H1 (cell line): ENCODE measurements at regions not wholly inside any gene's neighbourhood (a gene's known extent, or its start where the extent isn't known, plus 50 kb on each side); places are given as distances from the start of the nearest gene placed in this dataset.

Experiments used
- CTCF ChIA-PET: fragments of 300-600 bp; sonication (Branson Sonifier 250); formaldehyde crosslinking; loops from one replicate; lab custom pipeline; 2021; ENCODE audit not compliant: partially characterized antibody; lab: Charles Lee
- POLR2A ChIA-PET: fragments of 300-600 bp; sonication (Branson Sonifier 250); formaldehyde crosslinking; loops from one replicate; lab custom pipeline; 2021; ENCODE audit warnings: inconsistent platforms; ENCODE audit not compliant: partially characterized antibody; lab: Charles Lee
- DNase-seq, 2 experiments: peaks; one replicate each; pipeline versions ENCODE4 v3.0.0 to v3.0.0-alpha.2; 2010 to 2022; ENCODE audit warnings: low spot score in 2 of 2, low read depth in 1 of 2, mixed read lengths in 1 of 2
- FAIRE-seq: peaks from 2 replicates; lab custom pipeline; 2011; peaks lifted over from hg19 to GRCh38; lab: Jason Lieb, UNC
- H2AFZ ChIP-seq: 2 replicates; pipeline ENCODE4 v1.8.1; 2012; ENCODE audit warnings: low read length, inconsistent platforms
- H2AK5ac ChIP-seq: 2 replicates; pipeline ENCODE4 v1.6.1; 2013; ENCODE audit warnings: low read depth, low read length
- H2BK120ac ChIP-seq: replicated peaks from 2 replicates; pipeline ENCODE3; 2013; ENCODE audit warnings: low read depth, low read length, inconsistent platforms
- H2BK12ac ChIP-seq: 2 replicates; pipeline ENCODE4 v1.6.1; 2013; ENCODE audit warnings: low read depth, low read length
- H2BK15ac ChIP-seq: 2 replicates; pipeline ENCODE4 v1.6.1; 2013; ENCODE audit warnings: low read length
- H2BK20ac ChIP-seq: 2 replicates; pipeline ENCODE4 v1.6.1; 2013; ENCODE audit warnings: low read length
- H2BK5ac ChIP-seq: 2 replicates; pipeline ENCODE4 v1.6.1; 2013; ENCODE audit warnings: low read depth, low read length
- H3K14ac ChIP-seq: 2 replicates; pipeline ENCODE4 v1.6.1; 2013; ENCODE audit warnings: inconsistent platforms; ENCODE audit not compliant: insufficient read length
- H3K18ac ChIP-seq: 2 replicates; pipeline ENCODE4 v1.6.1; 2013; ENCODE audit warnings: low read length; ENCODE audit errors: extremely low read depth
- H3K23ac ChIP-seq: 2 replicates; pipeline ENCODE4 v1.6.1; 2013; ENCODE audit warnings: inconsistent platforms; ENCODE audit not compliant: insufficient read length
- H3K23me2 ChIP-seq: 2 replicates; pipeline ENCODE4 v1.6.1; 2013; ENCODE audit warnings: low read depth, low read length
- H3K27ac ChIP-seq: 2 replicates; pipeline ENCODE4 v1.6.1; 2011; ENCODE audit warnings: low read depth, low read length, inconsistent platforms
- H3K27me3 ChIP-seq, 4 experiments: replicated peaks in 1 of 4; 1 replicate in 1 of 4; 2 replicates in 3 of 4; pipeline versions ENCODE4 v1.6.1 to v1.8.1; 2011 to 2013; ENCODE audit warnings: low read length in 3 of 4, mild to moderate bottlenecking in 3 of 4, inconsistent platforms in 2 of 4, mixed read lengths in 2 of 4, moderate library complexity in 1 of 4; ENCODE audit not compliant: control insufficient read depth in 3 of 4, insufficient read depth in 3 of 4; ENCODE audit errors: extremely low read depth in 1 of 4
- H3K36me3 ChIP-seq, 4 experiments: 2 replicates each; pipeline versions ENCODE4 v1.6.1 to v1.8.1; 2011 to 2013; ENCODE audit warnings: mild to moderate bottlenecking in 4 of 4, low read length in 3 of 4, moderate library complexity in 2 of 4, control low read depth in 1 of 4, inconsistent platforms in 1 of 4; ENCODE audit not compliant: insufficient read depth in 4 of 4, control insufficient read depth in 2 of 4
- H3K4ac ChIP-seq: replicated peaks from 2 replicates; pipeline ENCODE3; 2013; ENCODE audit warnings: low read length, low read depth, mixed read lengths, inconsistent platforms; ENCODE audit not compliant: insufficient read length
- H3K4me1 ChIP-seq, 4 experiments: replicated peaks in 1 of 4; 1 replicate in 1 of 4; 2 replicates in 3 of 4; pipeline versions ENCODE4 v1.6.1 to v1.8.1; 2011 to 2013; ENCODE audit warnings: low read length in 3 of 4, inconsistent platforms in 2 of 4, mixed read lengths in 1 of 4; ENCODE audit not compliant: insufficient read depth in 4 of 4, control insufficient read depth in 3 of 4
- H3K4me2 ChIP-seq, 2 experiments: 2 replicates each; pipeline versions ENCODE4 v1.6.1 to v1.8.1; 2011 to 2013; ENCODE audit warnings: low read depth in 2 of 2, low read length in 2 of 2, control low read depth in 1 of 2, inconsistent platforms in 1 of 2, mild to moderate bottlenecking in 1 of 2; ENCODE audit not compliant: insufficient read depth in 1 of 2
- H3K4me3 ChIP-seq, 4 experiments: fragments of 200-600, 300-600 bp in 1 of 4; sonication (generic), shearing (Covaris generic), sonication (Bioruptor Twin) in 1 of 4; 2 replicates each; pipeline versions ENCODE4 v1.5.1 to v1.8.1; 2011 to 2016; ENCODE audit warnings: low read length in 4 of 4, low read depth in 3 of 4, control low read depth in 2 of 4, inconsistent platforms in 2 of 4, mild to moderate bottlenecking in 2 of 4, mixed read lengths in 1 of 4, moderate library complexity in 1 of 4; ENCODE audit not compliant: insufficient read depth in 2 of 4; ENCODE audit errors: extremely low read depth in 1 of 4
- H3K56ac ChIP-seq: replicated peaks from 2 replicates; pipeline ENCODE3; 2013; ENCODE audit warnings: low read depth, mild to moderate bottlenecking, mixed read lengths, low read length, inconsistent platforms; ENCODE audit not compliant: insufficient read length
- H3K79me1 ChIP-seq: 2 replicates; pipeline ENCODE4 v1.6.1; 2013; ENCODE audit warnings: low read depth, low read length, control low read depth
- H3K79me2 ChIP-seq, 2 experiments: 2 replicates each; pipeline versions ENCODE4 v1.6.1 to v1.8.1; 2012 to 2013; ENCODE audit warnings: low read length in 2 of 2, mild to moderate bottlenecking in 2 of 2, inconsistent platforms in 1 of 2; ENCODE audit not compliant: insufficient read depth in 2 of 2, control insufficient read depth in 1 of 2
- H3K9ac ChIP-seq, 4 experiments: replicated peaks in 1 of 4; 1 replicate in 1 of 4; 2 replicates in 3 of 4; pipeline versions ENCODE4 v1.6.1 to v1.8.1; 2011 to 2013; ENCODE audit warnings: low read depth in 3 of 4, low read length in 3 of 4, control low read depth in 2 of 4, mild to moderate bottlenecking in 2 of 4, moderate library complexity in 2 of 4, inconsistent platforms in 1 of 4; ENCODE audit errors: extremely low read depth in 1 of 4
- H3K9me3 ChIP-seq, 2 experiments: 2 replicates each; pipeline versions ENCODE4 v1.6.1 to v1.8.1; 2012 to 2013; ENCODE audit warnings: mild to moderate bottlenecking in 2 of 2, moderate library complexity in 2 of 2, control low read depth in 1 of 2, inconsistent platforms in 1 of 2, low read depth in 1 of 2, low read length in 1 of 2, mixed read lengths in 1 of 2; ENCODE audit not compliant: insufficient read depth in 2 of 2
- H4K20me1 ChIP-seq, 2 experiments: replicated peaks in 1 of 2; 2 replicates each; pipeline versions ENCODE3 to v1.8.1; 2011 to 2013; ENCODE audit warnings: inconsistent platforms in 2 of 2, low read length in 2 of 2, mild to moderate bottlenecking in 1 of 2; ENCODE audit not compliant: insufficient read depth in 2 of 2, control insufficient read depth in 1 of 2
- H4K5ac ChIP-seq: 2 replicates; pipeline ENCODE4 v1.6.1; 2013; ENCODE audit warnings: low read length, low read depth, mixed read lengths, inconsistent platforms; ENCODE audit not compliant: insufficient read length
- H4K8ac ChIP-seq: 2 replicates; pipeline ENCODE4 v1.8.0; 2013; ENCODE audit warnings: mild to moderate bottlenecking, moderate library complexity, low read length, inconsistent platforms; ENCODE audit not compliant: insufficient read depth; ENCODE audit errors: extremely low read depth
- H4K91ac ChIP-seq: replicated peaks from 2 replicates; pipeline ENCODE3; 2013; ENCODE audit warnings: low read length, mixed read lengths, inconsistent platforms; ENCODE audit not compliant: insufficient read length
- CBX5 ChIP-seq: fragments of 300-800, 300-1000 bp; sonication (generic); IDR thresholded peaks from 2 replicates; pipeline ENCODE4 v1.7.1; 2016; ENCODE audit warnings: antibody characterized with exemption, low read length, low read depth
- POLR2A ChIP-seq, 2 experiments: IDR thresholded peaks; 1 replicate in 1 of 2; 2 replicates in 1 of 2; pipeline ENCODE4 v1.6.1; 2011; ENCODE audit warnings: low read depth in 2 of 2, low read length in 2 of 2, mild to moderate bottlenecking in 2 of 2; ENCODE audit errors: control extremely low read depth in 1 of 2
- POLR2AphosphoS5 ChIP-seq: IDR thresholded peaks from 2 replicates; pipeline ENCODE4 v1.6.1; 2011; ENCODE audit warnings: low read depth, low read length
- SIX5 ChIP-seq: IDR thresholded peaks from 2 replicates; pipeline ENCODE4 v1.6.1; 2011; ENCODE audit warnings: mild to moderate bottlenecking, low read depth, low read length
- TAF1 ChIP-seq: IDR thresholded peaks from 2 replicates; pipeline ENCODE4 v1.6.1; 2011; ENCODE audit warnings: mild to moderate bottlenecking, low read depth, low read length
- WGBS, 2 experiments: shearing (Covaris generic) in 1 of 2; methylation state at CpG; one replicate each; pipeline versions ENCODE4 v1.1.6 to v1.1.7; 2013 to 2015; ENCODE audit warnings: low lambda C conversion rate in 2 of 2, mixed read lengths in 2 of 2, inconsistent platforms in 1 of 2, low coverage in 1 of 2, missing lambda C conversion rate in 1 of 2; ENCODE audit not compliant: insufficient replicate concordance in 2 of 2, insufficient coverage in 1 of 2, insufficient read length in 1 of 2; ENCODE audit errors: extremely low coverage in 1 of 2, missing lambda C conversion rate in 1 of 2; 5-methylcytosine and 5-hydroxymethylcytosine counted together
- TF ChIP-seq, protein P1 (sequence below): IDR thresholded peaks from 2 replicates; pipeline ENCODE4 v1.6.1; 2012; ENCODE audit warnings: inconsistent platforms

DNA sequence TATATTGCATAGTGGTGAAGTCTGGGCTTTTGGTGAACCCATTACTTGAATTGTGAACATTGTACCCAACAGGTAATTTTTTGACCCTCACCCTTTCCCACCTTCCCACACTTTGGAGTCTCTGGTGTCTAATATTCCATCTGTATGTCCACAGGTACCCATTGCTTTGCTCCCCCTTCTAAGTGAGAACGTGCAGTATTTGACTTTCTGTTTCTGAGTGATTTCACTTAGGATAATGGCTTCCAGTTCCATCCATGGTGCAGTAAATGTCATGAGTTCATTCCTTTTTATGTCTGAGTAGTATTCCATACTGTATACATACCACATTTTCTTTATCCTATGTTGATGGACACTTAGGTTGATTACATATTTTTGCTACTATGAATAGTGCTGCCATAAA, 91.5 kb upstream of the KIF5B start:
- no peak overlapping the region for H3K56ac ChIP-seq
- DNase-seq (no peak), FAIRE-seq (no peak)
- H3K79me2 ChIP-seq = no peaks in the 10 kb centered on the region
- H3K36me3 ChIP-seq = no peaks in the 10 kb centered on the region
- POLR2A ChIA-PET = no interaction called here
- H4K8ac ChIP-seq = no peak overlapping the region
- no peak overlapping the region for H3K4me2 ChIP-seq
- no peak overlapping the region for H2BK20ac ChIP-seq
- 95% methylated on average over 1 of the region's 1 CpG; no CpG with 5 or more reads in 1 of the 2 experiments for WGBS, 2 experiments
- no peak overlapping the region for H2AK5ac ChIP-seq
- H3K9ac ChIP-seq = no peak overlapping the region
- H3K14ac ChIP-seq = no peak overlapping the region
- no peak overlapping the region for H3K4ac ChIP-seq
- no peak overlapping the region for H2BK5ac ChIP-seq
- no peak overlapping the region for H3K27ac ChIP-seq
- no peak overlapping the region for H4K91ac ChIP-seq
- no peak overlapping the region for H3K4me3 ChIP-seq
- H2BK12ac ChIP-seq = no peak overlapping the region
- no peaks in the 10 kb centered on the region for H3K23me2 ChIP-seq
- H3K79me1 ChIP-seq = no peaks in the 10 kb centered on the region
- H3K23ac ChIP-seq = no peak overlapping the region
- no peak overlapping the region for H3K18ac ChIP-seq
- CTCF ChIA-PET = no interaction called here
- no peak overlapping the region for H2BK15ac ChIP-seq
- TF ChIP-seq TAF1 (no peak), SIX5 (no peak), POLR2AphosphoS5 (no peak), CBX5 (no peak), POLR2A (IDR thresholded peaks at IDR 0.05; ENCODE audit: control extremely low read depth in 1 of 2, low read depth in 2 of 2, low read length in 2 of 2) (no peak)
- TF ChIP-seq, protein P1, sequence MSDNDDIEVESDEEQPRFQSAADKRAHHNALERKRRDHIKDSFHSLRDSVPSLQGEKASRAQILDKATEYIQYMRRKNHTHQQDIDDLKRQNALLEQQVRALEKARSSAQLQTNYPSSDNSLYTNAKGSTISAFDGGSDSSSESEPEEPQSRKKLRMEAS = no peak
- no peak overlapping the region for H2BK120ac ChIP-seq
- H3K27me3 ChIP-seq = no peaks in the 10 kb centered on the region
- H3K4me1 ChIP-seq = no peaks in the 10 kb centered on the region
- no peak overlapping the region for H4K5ac ChIP-seq
- H3K9me3 ChIP-seq = no peaks in the 10 kb centered on the region
- H2AFZ ChIP-seq = no peak overlapping the region
- H4K20me1 ChIP-seq = no peaks in the 10 kb centered on the region
